Caco-2 (cell line): ENCODE measurements at regions not wholly inside any gene's neighbourhood (a gene's known extent, or its start where the extent isn't known, plus 50 kb on each side); places are given as distances from the start of the nearest gene placed in this dataset.

Source experiments
- BruUV-seq: library from RNA; stranded (reverse); fragments of 400-500 nt; replicated peaks from 2 replicates; lab custom pipeline; 2021; lab: Mats Ljungman, UMichigan
- CTCF ChIA-PET: fragments of 300-600 bp; sonication (Branson Sonifier 250); formaldehyde crosslinking; loops from one replicate; lab custom pipeline; 2022; ENCODE audit warnings: antibody characterized with exemption; lab: Charles Lee
- POLR2A ChIA-PET: fragments of 300-600 bp; sonication (Branson Sonifier 250); formaldehyde crosslinking; loops from one replicate; lab custom pipeline; 2022; ENCODE audit warnings: antibody characterized with exemption; lab: Charles Lee
- DNase-seq, 2 experiments: peaks; one replicate each; pipeline versions ENCODE4 v3.0.0 to v3.0.0-alpha.2; 2020 to 2022
- H3K27me3 ChIP-seq: replicated peaks from 2 replicates; pipeline ENCODE4 v1.6.0; 2011; ENCODE audit warnings: low read length; ENCODE audit not compliant: control insufficient read depth, insufficient read depth
- H3K36me3 ChIP-seq: 2 replicates; pipeline ENCODE4 v1.5.1; 2011; ENCODE audit warnings: low read length; ENCODE audit not compliant: control insufficient read depth, insufficient read depth
- H3K4me1 ChIP-seq: fragments of 250-450 bp; sonication (Bioruptor Pico); 2 replicates; pipeline ENCODE4 v1.5.1; 2020; ENCODE audit warnings: mild to moderate bottlenecking
- H3K4me3 ChIP-seq: 2 replicates; pipeline ENCODE4 v1.5.1; 2011; ENCODE audit warnings: low read depth, mild to moderate bottlenecking, control low read depth, low read length
- H3K9me3 ChIP-seq: fragments of 250-450 bp; sonication (Bioruptor Pico); 2 replicates; pipeline ENCODE4 v1.5.1; 2020; ENCODE audit warnings: mild to moderate bottlenecking, moderate library complexity
- H3K27ac Mint-ChIP-seq: one replicate; pipeline ENCODE4 v1.8.0; 2022; ENCODE audit warnings: mixed read lengths; ENCODE audit not compliant: unreplicated experiment
- H3K27me3 Mint-ChIP-seq: one replicate; pipeline ENCODE4 v1.8.0; 2022; ENCODE audit warnings: mixed read lengths; ENCODE audit not compliant: insufficient read depth, unreplicated experiment
- H3K36me3 Mint-ChIP-seq: one replicate; pipeline ENCODE4 v1.8.0; 2022; ENCODE audit warnings: mild to moderate bottlenecking, mixed read lengths; ENCODE audit not compliant: insufficient read depth, unreplicated experiment
- H3K4me1 Mint-ChIP-seq: one replicate; pipeline ENCODE4 v1.8.0; 2022; ENCODE audit warnings: low read depth, mixed read lengths; ENCODE audit not compliant: unreplicated experiment
- H3K4me3 Mint-ChIP-seq: one replicate; pipeline ENCODE4 v1.8.0; 2022; ENCODE audit warnings: mild to moderate bottlenecking, moderate library complexity, mixed read lengths; ENCODE audit not compliant: unreplicated experiment
- H3K9me3 Mint-ChIP-seq: one replicate; pipeline ENCODE4 v1.8.0; 2022; ENCODE audit warnings: mixed read lengths; ENCODE audit not compliant: unreplicated experiment
- CTCF ChIP-seq, 2 experiments: fragments of 200-600 bp in 1 of 2; IDR thresholded peaks; 1 replicate in 1 of 2; 2 replicates in 1 of 2; pipeline versions ENCODE4 v1.5.1 to v1.8.0; 2011 to 2022; ENCODE audit warnings: antibody characterized with exemption in 1 of 2, control low read depth in 1 of 2, inconsistent platforms in 1 of 2, low read depth in 1 of 2, low read length in 1 of 2, mild to moderate bottlenecking in 1 of 2, moderate library complexity in 1 of 2; ENCODE audit not compliant: insufficient read depth in 1 of 2, severe bottlenecking in 1 of 2, unreplicated experiment in 1 of 2
- intact Hi-C: fragments of 100-400 bp; cut with micrococcal nuclease; formaldehyde crosslinking; loops from one replicate; pipeline ENCODE4 v1.10.0; 2022; ENCODE audit not compliant: unreplicated experiment

- Mint-ChIP-seq H3K9me3 (no peaks in the 10 kb centered on the region), H3K36me3 (no peaks in the 10 kb centered on the region), H3K27ac (no peak overlapping the region), H3K4me3 (no peak overlapping the region), H3K4me1 (no peaks in the 10 kb centered on the region), H3K27me3 (no peaks in the 10 kb centered on the region)
- Histone ChIP-seq H3K9me3 (no peaks in the 10 kb centered on the region), H3K4me3 (no peak overlapping the region), H3K27me3 (no peaks in the 10 kb centered on the region), H3K36me3 (no peaks in the 10 kb centered on the region), H3K4me1 (no peaks in the 10 kb centered on the region; the same call in 1 of the 2 replicates)
- no peak for DNase-seq
- no TSS peak for BruUV-seq
- ChIA-PET CTCF (no interaction called here), POLR2A (no interaction called here)
- intact Hi-C loops, result no loop called here
- no peak for TF ChIP-seq CTCF (IDR thresholded peaks at IDR 0.05; ENCODE audit: insufficient read depth in 1 of 2, low read depth in 1 of 2, low read length in 1 of 2, severe bottlenecking in 1 of 2, unreplicated experiment in 1 of 2)
These were observed 452.0 kb downstream of the TFEC start for GRCh38 chr7:115578576-115578975.

- Mint-ChIP-seq H3K27ac (no peak overlapping the region), H3K36me3 (no peaks in the 10 kb centered on the region), H3K4me1 (no peaks in the 10 kb centered on the region), H3K4me3 (no peak overlapping the region), H3K9me3 (no peaks in the 10 kb centered on the region), H3K27me3 (no peaks in the 10 kb centered on the region)
- DNase-seq, result no peak
- no TSS peak for BruUV-seq
- H3K36me3 ChIP-seq, result no peaks in the 10 kb centered on the region
- H3K4me1 ChIP-seq, result no peaks in the 10 kb centered on the region; the same call in 1 of the 2 replicates
- H3K27me3 ChIP-seq, result no peaks in the 10 kb centered on the region
- H3K4me3 ChIP-seq, result no peak overlapping the region
- no peak for TF ChIP-seq CTCF (IDR thresholded peaks at IDR 0.05; ENCODE audit: insufficient read depth in 1 of 2, low read depth in 1 of 2, low read length in 1 of 2, severe bottlenecking in 1 of 2, unreplicated experiment in 1 of 2)
- CTCF ChIA-PET, result no interaction called here
- H3K9me3 ChIP-seq, result no peaks in the 10 kb centered on the region
- intact Hi-C loops, result no loop called here
- POLR2A ChIA-PET, result no interaction called here
These were observed 455.8 kb downstream of the TFEC start for GRCh38 chr7:115574681-115575291.

- TF ChIP-seq CTCF (IDR thresholded peaks at IDR 0.05; ENCODE audit: insufficient read depth in 1 of 2, low read depth in 1 of 2, low read length in 1 of 2, severe bottlenecking in 1 of 2, unreplicated experiment in 1 of 2), result no peak
- ChIA-PET POLR2A (no interaction called here), CTCF (no interaction called here)
- DNase-seq, result no peak
- no peak overlapping the region for H3K4me3 ChIP-seq
- H3K27me3 ChIP-seq, result no peaks in the 10 kb centered on the region
- no peaks in the 10 kb centered on the region for H3K36me3 Mint-ChIP-seq
- no TSS peak for BruUV-seq
- no peaks in the 10 kb centered on the region; the same call in 1 of the 2 replicates for H3K4me1 ChIP-seq
- H3K9me3 Mint-ChIP-seq, result no peaks in the 10 kb centered on the region
- no peak overlapping the region for H3K27ac Mint-ChIP-seq
- intact Hi-C loops, result no loop called here
- H3K9me3 ChIP-seq, result no peaks in the 10 kb centered on the region
- H3K4me3 Mint-ChIP-seq, result no peak overlapping the region
- H3K4me1 Mint-ChIP-seq, result no peaks in the 10 kb centered on the region
- no peaks in the 10 kb centered on the region for H3K36me3 ChIP-seq
- no peaks in the 10 kb centered on the region for H3K27me3 Mint-ChIP-seq
These were observed 458.5 kb downstream of the TFEC start for GRCh38 chr7:115572111-115572510.
